ENCODE measurements at regions not wholly inside any gene's neighbourhood (a gene's known extent, or its start where the extent isn't known, plus 50 kb on each side); places are given as distances from the start of the nearest gene placed in this dataset.

GRCh38 chr11:129247135-129247534, 55.0 kb upstream of the ARHGAP32 start (continued):
- TF ChIP-seq HDAC2 (IDR thresholded peaks at IDR 0.05; ENCODE audit: borderline replicate concordance in 1 of 2, low read depth in 2 of 2, low read length in 2 of 2): no peak
- TF ChIP-seq SAP30 (IDR thresholded peaks at IDR 0.05; ENCODE audit: insufficient read depth, insufficient replicate concordance, low read length): no peak

All from H1 (cell line).